ENCODE measurements at regions not wholly inside any gene's neighbourhood (a gene's known extent, or its start where the extent isn't known, plus 50 kb on each side); places are given as distances from the start of the nearest gene placed in this dataset.

DNA sequence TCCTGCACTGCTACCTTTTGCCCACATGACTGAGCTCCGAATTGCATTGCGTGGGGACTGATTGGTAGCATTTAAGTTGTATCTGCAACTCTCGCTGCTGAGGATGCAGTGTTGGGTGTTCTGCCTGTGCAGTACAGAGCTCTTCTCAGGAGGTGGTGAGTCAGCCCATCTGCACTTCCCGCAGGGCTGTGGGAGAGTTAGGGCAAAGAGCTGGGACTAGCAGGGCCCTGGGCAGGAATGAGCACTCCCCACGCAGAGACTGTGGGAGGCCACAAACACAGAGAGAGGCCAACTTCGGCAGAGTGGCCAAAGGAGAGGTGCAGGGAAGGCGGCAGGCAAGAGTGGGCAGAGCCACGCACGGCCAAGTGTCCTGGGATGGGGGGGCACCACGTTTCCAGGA is 244.7 kb downstream of the SIPA1L2 start:
- TF ChIP-seq, protein P1, sequence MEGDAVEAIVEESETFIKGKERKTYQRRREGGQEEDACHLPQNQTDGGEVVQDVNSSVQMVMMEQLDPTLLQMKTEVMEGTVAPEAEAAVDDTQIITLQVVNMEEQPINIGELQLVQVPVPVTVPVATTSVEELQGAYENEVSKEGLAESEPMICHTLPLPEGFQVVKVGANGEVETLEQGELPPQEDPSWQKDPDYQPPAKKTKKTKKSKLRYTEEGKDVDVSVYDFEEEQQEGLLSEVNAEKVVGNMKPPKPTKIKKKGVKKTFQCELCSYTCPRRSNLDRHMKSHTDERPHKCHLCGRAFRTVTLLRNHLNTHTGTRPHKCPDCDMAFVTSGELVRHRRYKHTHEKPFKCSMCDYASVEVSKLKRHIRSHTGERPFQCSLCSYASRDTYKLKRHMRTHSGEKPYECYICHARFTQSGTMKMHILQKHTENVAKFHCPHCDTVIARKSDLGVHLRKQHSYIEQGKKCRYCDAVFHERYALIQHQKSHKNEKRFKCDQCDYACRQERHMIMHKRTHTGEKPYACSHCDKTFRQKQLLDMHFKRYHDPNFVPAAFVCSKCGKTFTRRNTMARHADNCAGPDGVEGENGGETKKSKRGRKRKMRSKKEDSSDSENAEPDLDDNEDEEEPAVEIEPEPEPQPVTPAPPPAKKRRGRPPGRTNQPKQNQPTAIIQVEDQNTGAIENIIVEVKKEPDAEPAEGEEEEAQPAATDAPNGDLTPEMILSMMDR (conservative IDR thresholded peaks at IDR 0.05): no peak
- TF ChIP-seq ZFX (IDR thresholded peaks at IDR 0.05): no peak

All from C4-2B (cell line).